Inflammatory macrophage (primary cell): ENCODE measurements at regions not wholly inside any gene's neighbourhood (a gene's known extent, or its start where the extent isn't known, plus 50 kb on each side); places are given as distances from the start of the nearest gene placed in this dataset.
"Not testable (repeated sequence)": the region's sequence is repeated elsewhere in the genome, so short reads cannot be mapped to it uniquely, and the experiment has no call there.

Experiments used
- DNase-seq, 2 donors: peaks; one replicate each; pipeline ENCODE4 v3.0.0-alpha.2; 2020 to 2022

- DNase-seq = no peak
Observed at GRCh38 chr16:86836503-86837129, 258.3 kb downstream of the FOXL1 start.

GRCh38 chr16:86843812-86844211, 265.5 kb downstream of the FOXL1 start:
- DNase-seq = no peak

GRCh38 chr16:86844695-86845094, 266.3 kb downstream of the FOXL1 start:
- no peak for DNase-seq

GRCh38 chr16:86846136-86846535, 267.8 kb downstream of the FOXL1 start:
- no peak for DNase-seq

GRCh38 chr16:86848821-86849220, 270.5 kb downstream of the FOXL1 start:
- no peak for DNase-seq

- DNase-seq = no peak
Observed at GRCh38 chr16:86850670-86851069, 272.3 kb downstream of the FOXL1 start.

DNA sequence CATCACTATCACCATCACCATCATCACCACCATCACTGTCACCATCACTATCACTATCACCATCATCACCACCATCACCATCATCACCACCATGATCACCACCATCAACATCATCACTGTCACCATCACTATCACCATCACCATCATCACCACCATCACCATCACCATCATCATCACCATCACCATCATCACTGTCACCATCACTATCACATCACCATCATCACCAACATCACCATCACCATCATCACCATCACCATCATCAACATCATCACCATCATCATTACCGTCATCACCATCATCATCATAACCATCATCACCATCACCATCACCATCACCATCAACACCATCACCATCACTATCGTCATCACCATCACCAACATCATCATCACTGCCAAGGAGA, 273.8 kb downstream of the FOXL1 start:
- no peak for DNase-seq

- DNase-seq = no peak
Observed at GRCh38 chr16:86854058-86854621, 275.8 kb downstream of the FOXL1 start.

DNA sequence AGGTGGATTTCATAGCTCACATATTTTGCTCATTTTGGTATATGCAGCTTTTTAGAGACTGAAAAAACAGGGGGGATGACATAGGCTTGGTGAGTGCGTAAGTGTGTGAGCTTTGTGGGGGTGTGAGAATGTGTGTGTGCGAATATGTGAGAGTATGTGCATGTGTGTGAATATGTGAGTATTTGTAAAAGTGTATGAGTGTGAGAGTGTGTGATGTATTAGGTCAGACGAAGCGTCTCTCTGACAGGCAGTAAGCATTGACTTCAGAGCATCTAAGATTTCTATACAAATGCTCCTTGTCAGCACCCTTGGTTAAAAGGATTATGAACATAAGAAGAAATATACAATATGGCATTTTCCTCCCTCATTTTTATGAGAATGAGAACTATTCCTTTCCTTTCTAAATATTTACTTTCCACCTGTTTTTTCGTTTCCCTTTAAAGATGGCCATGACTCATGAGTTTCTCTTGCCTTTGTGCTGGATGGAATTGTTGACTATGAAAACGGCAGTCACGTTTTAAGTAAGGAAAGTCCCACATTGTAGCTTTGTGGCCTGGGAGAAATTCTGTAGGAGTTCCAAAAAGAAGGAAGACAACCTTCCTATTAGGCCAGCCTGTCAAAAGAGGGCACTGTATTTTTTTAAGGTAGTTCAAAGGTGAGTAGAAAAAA, 276.4 kb downstream of the FOXL1 start:
- DNase-seq = no peak

- DNase-seq = no peak
Observed at GRCh38 chr16:86856946-86857586, 278.7 kb downstream of the FOXL1 start.

- no peak for DNase-seq
Observed at GRCh38 chr16:86857807-86858206, 279.5 kb downstream of the FOXL1 start.

DNA sequence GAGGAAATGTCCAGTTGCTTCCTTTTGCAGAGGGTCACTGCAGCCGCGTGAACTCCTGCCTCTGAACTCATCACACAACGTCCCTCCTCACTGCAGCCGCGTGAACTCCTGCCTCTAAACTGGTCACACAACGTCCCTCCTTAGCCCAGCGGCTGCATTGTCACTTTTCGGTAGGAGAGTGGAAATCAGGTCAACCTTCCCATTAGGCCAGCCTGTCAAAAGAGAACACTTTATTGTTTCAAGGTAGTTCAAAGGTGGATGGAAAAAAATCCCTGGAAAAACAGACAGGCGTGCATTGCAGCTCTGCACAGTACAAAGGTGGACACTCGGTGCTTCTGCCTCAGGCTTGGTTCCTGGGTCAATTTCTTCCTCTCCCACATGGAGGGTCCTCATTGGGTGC, 280.2 kb downstream of the FOXL1 start:
- DNase-seq = no peak

- DNase-seq = not testable (repeated sequence)
Observed at GRCh38 chr16:86861270-86861858, 283.0 kb downstream of the FOXL1 start.

DNA sequence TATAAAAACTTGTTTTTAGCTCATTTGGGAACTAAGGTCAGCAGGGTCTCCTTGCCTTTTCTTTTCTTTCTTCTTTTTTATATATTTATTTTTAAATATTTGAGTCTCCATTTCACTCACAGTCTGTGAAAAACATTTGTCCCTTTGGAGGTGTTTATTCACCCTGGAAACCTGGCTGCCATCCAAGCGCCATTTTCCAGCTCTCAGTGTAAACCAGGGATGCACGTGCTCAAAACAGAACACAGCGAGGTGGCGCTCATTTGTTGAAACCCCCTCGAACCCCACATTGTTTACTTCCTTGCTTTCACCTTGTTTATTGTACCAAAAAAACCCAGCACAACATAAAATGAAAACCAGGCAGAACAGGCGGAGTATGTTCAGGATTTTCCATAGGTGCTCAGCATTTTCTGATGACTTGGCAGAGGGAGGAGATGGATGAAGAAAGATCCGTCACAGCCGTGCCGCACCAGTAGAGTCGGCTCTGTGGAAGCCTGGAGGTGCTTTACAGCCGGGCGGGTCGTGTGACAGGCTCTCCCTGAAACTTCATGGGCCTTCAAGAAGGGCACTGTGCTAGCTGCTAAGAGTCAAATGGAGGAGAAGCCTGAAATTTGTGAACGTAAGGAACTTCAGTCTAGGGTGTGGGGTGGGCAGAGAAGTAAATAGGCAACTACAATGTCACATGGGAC, 284.4 kb downstream of the FOXL1 start:
- DNase-seq = no peak

DNA sequence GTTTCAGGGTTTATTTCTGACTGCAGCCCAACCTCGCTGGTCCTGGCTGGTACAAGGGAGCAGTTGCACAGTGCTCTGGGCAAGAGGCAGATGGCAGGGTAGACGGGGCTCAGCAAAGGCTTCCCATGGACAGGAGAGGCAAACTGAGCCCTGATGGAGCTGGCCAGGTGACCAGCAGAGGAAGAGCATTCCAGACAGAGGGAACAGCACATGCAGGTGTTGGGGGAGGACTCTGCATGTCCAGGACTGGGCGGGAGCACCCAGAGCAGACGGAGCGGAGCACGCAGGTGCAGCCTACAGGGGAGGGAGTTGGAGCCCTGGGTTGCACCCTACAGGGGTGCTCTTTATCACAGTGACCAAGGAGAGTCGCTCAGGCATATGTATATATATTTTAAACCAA, 285.3 kb downstream of the FOXL1 start:
- DNase-seq = no peak

DNA sequence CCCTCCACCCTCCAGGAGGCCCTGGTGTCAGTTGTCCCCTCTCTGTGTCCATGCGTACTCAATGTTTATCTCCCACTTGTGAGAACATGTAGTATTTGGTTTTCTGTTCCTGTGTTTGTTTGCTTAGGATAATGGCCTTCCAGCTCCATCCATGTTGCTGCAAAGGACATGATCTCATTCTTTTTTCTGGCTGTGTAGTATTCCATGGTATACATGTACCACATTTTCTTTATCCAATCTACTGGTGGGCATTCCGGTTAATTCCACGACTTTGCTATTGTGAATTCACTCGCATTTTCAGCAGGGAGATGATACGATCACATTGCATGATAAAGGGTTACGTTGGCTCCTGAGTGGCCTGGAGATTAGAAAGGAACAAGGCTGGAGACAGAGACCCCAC, 286.2 kb downstream of the FOXL1 start:
- no peak for DNase-seq

GRCh38 chr16:86865851-86866662, 287.7 kb downstream of the FOXL1 start:
- no peak for DNase-seq

DNA sequence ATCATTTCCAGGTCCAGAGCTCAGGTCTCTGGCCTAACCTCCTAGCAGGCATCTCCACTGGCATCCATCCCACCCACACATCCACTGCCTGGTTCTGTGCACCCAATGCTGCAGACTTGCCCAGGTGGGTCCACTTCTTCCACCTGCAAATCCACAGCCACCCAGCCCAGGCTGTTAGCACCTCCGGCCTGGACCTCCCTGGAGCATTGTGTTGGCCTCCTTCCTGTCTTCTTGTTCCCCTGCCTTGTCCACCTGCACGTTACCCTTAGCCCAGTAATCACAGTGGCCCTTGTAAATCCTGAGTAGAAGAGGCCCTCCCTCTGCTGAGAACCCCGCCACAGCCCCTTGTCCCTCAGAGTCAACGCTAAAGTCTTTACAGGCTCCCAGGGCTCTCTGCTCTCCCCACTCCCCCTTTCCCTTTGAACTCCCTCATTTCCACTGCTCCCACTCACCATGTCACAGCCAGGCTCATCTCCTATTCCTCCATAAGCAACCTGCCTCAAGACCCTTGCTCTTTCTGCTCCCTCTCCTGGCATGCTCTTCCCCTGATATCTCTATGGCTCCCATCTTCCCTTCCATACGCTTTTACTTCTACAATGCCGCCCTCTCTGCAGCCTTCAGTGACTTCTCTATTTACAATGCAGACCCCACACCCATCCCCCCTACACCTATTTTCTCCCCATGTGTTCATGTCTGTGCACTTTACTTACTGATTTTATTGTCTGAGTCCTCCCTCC, 288.8 kb downstream of the FOXL1 start:
- no peak for DNase-seq

- no peak for DNase-seq
Observed at GRCh38 chr16:86868070-86868469, 289.7 kb downstream of the FOXL1 start.

- no peak for DNase-seq
Observed at GRCh38 chr16:86868786-86869185, 290.4 kb downstream of the FOXL1 start.
